ENCODE measurements at regions not wholly inside any gene's neighbourhood (a gene's known extent, or its start where the extent isn't known, plus 50 kb on each side); places are given as distances from the start of the nearest gene placed in this dataset.

GRCh38 chr3:174440253-174440701, 418.9 kb upstream of the NAALADL2 start:
- no peak for DNase-seq (ENCODE audit: low read depth, low spot score)
- H3K4me1 ChIP-seq (ENCODE audit: control insufficient read depth, extremely low read depth, insufficient read depth, low read length), result peaks cover 21% of the 10 kb centered on the region
- peak overlapping the region; percentile 98 for H3K4me2 ChIP-seq (ENCODE audit: insufficient read depth, low read length)
- peak; percentile 43 for FAIRE-seq
- H3K9ac ChIP-seq (replicated peaks; ENCODE audit: extremely low read depth, insufficient read depth, low read length), result peak overlapping the region; percentile 89
- H3K79me2 ChIP-seq (ENCODE audit: control insufficient read depth, insufficient read depth, low read length), result no peaks in the 10 kb centered on the region
- ChIA-PET POLR2A (no interaction called here), CTCF (interaction anchor here (1.1 to 1.8 kb wide), 2 partner anchors 39 to 51 kb away, joined by 3 to 4 read pairs; no protein-coding TSS in a partner anchor)
- BruUV-seq (replicated peaks), result no TSS peak
- H4K20me1 ChIP-seq (replicated peaks; ENCODE audit: control insufficient read depth, extremely low read depth, insufficient read depth, low read length), result no peaks in the 10 kb centered on the region
- peak overlapping the region; percentile 74 to 91 (median 78) for H3K4me3 ChIP-seq (replicated peaks in 1 of 3; ENCODE audit: insufficient read depth in 1 of 3, low read depth in 1 of 3, low read length in 3 of 3)
- peak overlapping the region; percentile 83 for H2AFZ ChIP-seq (ENCODE audit: low read depth, low read length)
- TF ChIP-seq MAX (IDR thresholded peaks at IDR 0.05; ENCODE audit: insufficient read depth, insufficient read length), result no peak
- TF ChIP-seq CTCF (IDR thresholded peaks at IDR 0.05; ENCODE audit: extremely low read depth in 1 of 2, insufficient read depth in 1 of 2, low read depth in 1 of 2, low read length in 2 of 2), result no peak
- no peak for TF ChIP-seq FOS (IDR thresholded peaks at IDR 0.05; ENCODE audit: borderline replicate concordance, insufficient read depth, low read length)
- no peak for TF ChIP-seq EZH2 (IDR thresholded peaks at IDR 0.05; ENCODE audit: borderline replicate concordance, low read depth, low read length, severe bottlenecking)
- TF ChIP-seq GATA2 (IDR thresholded peaks at IDR 0.05; ENCODE audit: insufficient read depth, insufficient read length, low read depth, low read length), result no peak
- no peak for TF ChIP-seq POLR2AphosphoS5 (IDR thresholded peaks at IDR 0.05; ENCODE audit: insufficient read depth, low read depth, low read length)
- no peak for TF ChIP-seq MYC (IDR thresholded peaks at IDR 0.05; ENCODE audit: low read depth, low read length)
- TF ChIP-seq JUN (IDR thresholded peaks at IDR 0.05; ENCODE audit: borderline replicate concordance, insufficient read depth, insufficient read length, low read depth), result no peak
- TF ChIP-seq POLR2A (IDR thresholded peaks at IDR 0.05; ENCODE audit: low read depth, low read length), result no peak
- dilution Hi-C loops (cut with MboI; ENCODE audit: extremely low pct_ligation_motif_present, low sequenced_read_pairs) (no loop called here), intact Hi-C loops (cut with micrococcal nuclease) (loop anchor here (1.0 to 10.0 kb wide), 6 partner anchors 238 to 1041 kb away; no protein-coding TSS in a partner anchor)
- H3K36me3 ChIP-seq (ENCODE audit: control insufficient read depth in 2 of 2, extremely low read depth in 1 of 2, insufficient read depth in 2 of 2, low read length in 2 of 2), result no peaks in the 10 kb centered on the region
- no peaks in the 10 kb centered on the region for H3K9me3 ChIP-seq (replicated peaks; ENCODE audit: control insufficient read depth, insufficient read depth, low read length)
- no peaks in the 10 kb centered on the region for H3K9me1 ChIP-seq (replicated peaks; ENCODE audit: control insufficient read depth, extremely low read depth, insufficient read depth, low read length)
- H3K27ac ChIP-seq (ENCODE audit: insufficient read depth, low read depth, low read length), result peak overlapping the region; percentile 90
- peaks cover 0 to under 1% of the 10 kb centered on the region in 2 experiments for H3K27me3 ChIP-seq (ENCODE audit: control insufficient read depth in 2 of 2, insufficient read depth in 2 of 2, low read length in 2 of 2)

All from endothelial cell of umbilical vein (primary cell).